ENCODE measurements at regions not wholly inside any gene's neighbourhood (a gene's known extent, or its start where the extent isn't known, plus 50 kb on each side); places are given as distances from the start of the nearest gene placed in this dataset.
"Not testable (repeated sequence)": the region's sequence is repeated elsewhere in the genome, so short reads cannot be mapped to it uniquely, and the experiment has no call there.

DNA sequence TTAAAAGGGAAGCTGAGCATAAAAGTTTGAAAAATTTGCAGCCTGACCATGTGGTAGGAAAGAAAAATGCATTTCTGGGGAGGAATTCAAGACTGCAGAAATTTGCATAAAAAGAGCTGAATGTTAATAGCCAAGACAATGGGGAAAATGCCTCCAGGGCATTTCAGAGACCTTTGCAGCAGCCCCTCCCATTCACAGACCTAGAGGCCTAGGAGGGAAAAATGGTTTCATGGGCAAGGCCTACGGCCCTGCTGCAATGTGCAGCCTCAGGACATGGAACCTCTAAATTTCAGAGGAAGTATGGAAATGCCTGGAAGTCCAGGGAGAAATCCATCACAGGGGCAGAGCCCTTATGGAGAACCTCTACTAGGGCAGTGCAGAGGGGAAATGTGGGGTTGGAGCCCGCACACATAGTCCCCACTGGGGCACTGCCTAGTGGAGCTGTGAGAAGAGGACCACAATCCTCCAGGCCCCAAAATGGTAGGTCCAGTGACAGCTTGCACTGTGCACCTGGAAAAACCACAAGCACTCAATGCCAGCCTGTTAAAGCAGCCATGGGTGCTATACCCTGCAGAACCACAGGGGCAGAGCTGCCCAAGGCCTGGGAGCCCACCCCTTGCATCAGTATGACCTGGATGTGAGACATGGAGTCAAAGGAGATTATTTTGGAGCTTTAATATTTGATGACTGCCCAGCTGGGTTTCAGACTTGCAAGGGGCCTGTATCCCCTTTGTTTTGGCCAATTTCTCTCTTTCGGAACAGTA is 243.8 kb downstream of the DNAJB9 start:
- no peak for DNase-seq (ENCODE audit: low spot score)

DNA sequence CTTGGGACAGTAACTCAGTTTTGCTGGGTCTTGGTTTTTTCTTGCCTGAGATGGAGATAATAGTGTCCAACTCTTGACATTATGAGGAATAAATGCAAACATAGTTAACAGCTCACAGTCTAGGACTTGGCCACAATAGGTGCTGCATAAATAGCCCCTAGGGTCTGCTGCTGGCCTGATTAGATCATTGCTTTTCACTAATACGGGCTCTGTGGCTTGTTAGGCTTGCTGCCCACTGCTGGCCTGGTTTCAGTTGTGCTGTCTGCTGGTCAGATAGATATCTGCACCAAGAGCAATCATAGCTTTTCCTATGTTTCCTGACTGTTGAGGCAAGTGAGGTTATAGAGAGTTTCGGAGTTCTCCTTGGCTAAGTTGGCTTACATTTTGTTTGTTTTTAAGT is 246.1 kb downstream of the DNAJB9 start:
- no peak for DNase-seq (ENCODE audit: low spot score)

GRCh38 chr7:108818742-108819141 is 249.1 kb downstream of the DNAJB9 start:
- DNase-seq (ENCODE audit: low spot score): no peak

DNA sequence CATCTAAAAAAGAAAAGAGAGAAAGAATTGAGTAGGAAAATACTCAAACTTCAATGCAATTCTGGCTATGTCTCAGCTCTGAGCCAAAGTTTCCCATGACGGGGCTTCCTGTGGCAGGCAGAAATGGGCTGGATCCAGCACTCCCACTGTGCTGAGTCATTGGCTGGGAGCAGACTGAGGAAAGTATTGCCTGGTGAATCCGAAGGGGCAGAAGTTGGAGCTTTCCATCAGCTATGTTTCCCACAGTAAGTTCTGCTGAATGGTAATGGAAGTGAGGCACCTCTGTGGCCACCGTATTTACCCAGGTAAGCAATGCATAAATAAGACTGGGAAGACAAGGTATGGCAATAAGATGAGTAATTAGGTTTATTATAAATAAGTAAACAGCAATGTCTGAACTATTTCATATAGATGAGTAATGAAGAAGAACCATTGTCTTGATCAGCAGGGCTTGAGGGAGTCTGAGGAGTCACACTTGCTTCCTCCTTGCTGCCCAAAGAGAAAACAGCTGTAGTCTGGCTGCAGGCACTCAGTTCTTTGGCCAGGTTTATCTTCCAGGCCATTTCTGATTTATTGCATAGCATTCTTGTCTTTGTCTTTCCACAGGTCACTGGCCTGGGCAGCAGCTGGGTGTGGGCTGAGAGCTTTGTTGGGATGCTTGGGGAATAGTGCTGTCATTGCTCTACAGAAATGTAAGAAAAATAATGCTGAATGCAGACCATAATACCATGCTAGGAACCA is 255.3 kb downstream of the DNAJB9 start:
- DNase-seq (ENCODE audit: low spot score): no peak

GRCh38 chr7:108825581-108825909 is 255.9 kb downstream of the DNAJB9 start:
- DNase-seq (ENCODE audit: low spot score): no peak

DNA sequence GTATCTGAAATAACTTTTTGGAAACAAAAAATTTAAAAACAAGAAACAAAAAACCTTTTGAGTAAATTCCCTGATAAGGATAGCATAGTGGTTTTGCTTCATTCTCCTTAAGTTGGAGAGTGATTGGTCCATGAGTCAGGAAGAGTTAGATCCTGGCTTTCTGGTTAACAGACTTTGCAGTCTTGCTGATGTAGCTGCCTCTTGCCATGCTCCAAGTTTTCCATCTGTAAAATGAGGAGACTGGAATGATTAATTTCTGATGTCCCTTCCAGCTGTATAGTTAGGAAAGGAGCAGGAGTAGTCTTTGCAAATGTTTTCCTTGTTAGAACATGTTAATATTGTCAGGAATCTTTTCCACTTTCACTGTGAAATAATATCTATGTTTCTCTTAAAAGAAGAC is 266.6 kb downstream of the DNAJB9 start:
- DNase-seq (ENCODE audit: low spot score): no peak

DNA sequence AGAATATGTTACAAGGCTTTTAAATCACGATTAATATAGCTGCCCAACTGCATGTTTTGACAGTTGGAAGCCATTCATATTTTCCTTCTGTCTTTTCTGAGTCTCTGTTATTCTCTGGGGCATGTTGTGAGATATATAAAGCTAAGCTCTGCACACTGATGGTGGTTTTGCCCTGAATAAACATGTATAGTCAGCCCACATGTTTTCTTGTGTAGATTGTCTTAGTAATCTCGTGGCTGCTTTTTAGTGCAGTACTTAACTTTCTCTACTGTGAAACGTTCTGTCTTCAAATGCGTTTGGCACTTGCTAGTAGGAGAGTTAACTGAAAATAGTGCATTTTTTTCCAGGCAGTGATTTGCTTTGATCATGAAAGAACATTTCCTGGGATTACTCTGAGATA is 268.5 kb downstream of the DNAJB9 start:
- DNase-seq (ENCODE audit: low spot score): no peak

DNA sequence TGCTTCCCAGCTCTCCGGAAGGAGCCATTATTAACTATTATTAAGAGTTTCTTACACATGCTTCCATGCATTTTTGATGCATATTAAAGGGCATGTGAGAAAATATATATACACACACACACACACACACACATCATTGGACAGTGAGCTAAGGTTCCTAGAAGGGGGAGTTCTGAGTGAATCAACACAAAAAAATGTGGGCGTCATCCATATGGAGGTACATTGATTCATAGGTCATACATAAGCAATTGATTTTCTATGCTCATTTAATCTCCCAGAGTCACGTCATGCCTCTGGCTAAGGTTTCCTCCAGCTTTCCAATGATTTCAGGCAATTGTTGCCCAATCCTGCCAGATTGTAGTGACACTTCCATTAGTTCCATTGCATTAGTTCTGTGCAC is 269.4 kb downstream of the DNAJB9 start:
- DNase-seq (ENCODE audit: low spot score): no peak

DNA sequence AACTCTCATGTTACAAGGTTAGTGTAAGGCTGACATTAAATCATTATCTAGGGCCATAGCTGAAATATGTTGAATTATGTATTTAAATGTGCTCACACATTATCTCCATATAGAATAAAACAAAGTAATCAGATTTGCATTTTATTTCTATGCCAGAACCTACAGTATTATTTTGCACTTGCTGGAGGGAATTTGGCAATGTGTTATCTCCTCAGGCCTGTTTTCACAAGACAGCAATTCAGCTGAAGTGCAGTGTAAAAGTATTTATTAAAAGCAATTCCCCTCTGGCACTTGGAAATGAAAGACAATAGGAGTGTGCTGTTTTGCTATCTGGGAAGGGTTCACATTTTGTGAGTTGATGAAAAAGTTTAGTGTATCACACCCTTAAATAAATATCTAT is 276.3 kb downstream of the DNAJB9 start:
- DNase-seq (ENCODE audit: low spot score): no peak

DNA sequence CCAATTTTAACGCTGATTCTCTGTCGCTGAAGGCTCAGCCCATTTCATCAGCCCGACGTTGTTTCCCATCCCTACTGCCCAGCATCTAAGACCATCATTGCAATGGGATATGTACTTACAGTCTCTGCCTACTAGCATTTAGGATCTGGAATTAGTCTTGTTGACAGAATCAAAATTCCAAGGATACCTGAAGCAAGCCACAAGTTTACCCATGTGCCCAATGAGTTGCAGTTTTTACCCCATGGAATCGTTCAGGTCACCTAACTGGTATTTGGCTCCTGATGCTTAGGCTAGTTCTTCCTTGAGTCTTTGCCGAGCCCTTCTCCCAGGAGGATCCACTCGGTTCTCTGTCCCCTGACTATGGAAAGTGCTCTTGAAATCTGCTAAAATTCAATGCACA is 276.8 kb downstream of the DNAJB9 start:
- no peak for DNase-seq (ENCODE audit: low spot score)

- DNase-seq (ENCODE audit: low spot score): no peak
Observed at GRCh38 chr7:108848486-108848885, 278.8 kb downstream of the DNAJB9 start.

- DNase-seq (ENCODE audit: low spot score): no peak
Observed at GRCh38 chr7:108860615-108861014, 290.9 kb downstream of the DNAJB9 start.

DNA sequence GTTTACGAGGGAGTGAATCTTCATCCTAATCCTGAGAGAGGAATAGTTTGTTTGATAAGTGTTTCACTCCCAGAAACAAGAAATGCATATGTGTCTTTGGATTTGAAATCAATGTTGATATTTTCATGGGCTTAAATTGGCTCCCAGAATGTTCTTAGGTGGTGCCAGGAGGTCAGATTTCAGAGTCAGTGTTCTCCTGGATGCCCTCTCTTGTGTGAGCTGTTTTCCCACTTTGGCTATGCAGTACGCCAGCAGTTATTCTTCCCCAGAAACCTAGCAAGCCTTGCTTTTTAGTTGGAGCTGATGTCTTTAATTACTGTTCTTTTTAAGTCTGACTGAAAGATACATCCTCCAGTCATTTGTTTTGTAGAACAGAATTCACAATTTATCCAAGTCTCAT is 291.4 kb downstream of the DNAJB9 start:
- no peak for DNase-seq (ENCODE audit: low spot score)

DNA sequence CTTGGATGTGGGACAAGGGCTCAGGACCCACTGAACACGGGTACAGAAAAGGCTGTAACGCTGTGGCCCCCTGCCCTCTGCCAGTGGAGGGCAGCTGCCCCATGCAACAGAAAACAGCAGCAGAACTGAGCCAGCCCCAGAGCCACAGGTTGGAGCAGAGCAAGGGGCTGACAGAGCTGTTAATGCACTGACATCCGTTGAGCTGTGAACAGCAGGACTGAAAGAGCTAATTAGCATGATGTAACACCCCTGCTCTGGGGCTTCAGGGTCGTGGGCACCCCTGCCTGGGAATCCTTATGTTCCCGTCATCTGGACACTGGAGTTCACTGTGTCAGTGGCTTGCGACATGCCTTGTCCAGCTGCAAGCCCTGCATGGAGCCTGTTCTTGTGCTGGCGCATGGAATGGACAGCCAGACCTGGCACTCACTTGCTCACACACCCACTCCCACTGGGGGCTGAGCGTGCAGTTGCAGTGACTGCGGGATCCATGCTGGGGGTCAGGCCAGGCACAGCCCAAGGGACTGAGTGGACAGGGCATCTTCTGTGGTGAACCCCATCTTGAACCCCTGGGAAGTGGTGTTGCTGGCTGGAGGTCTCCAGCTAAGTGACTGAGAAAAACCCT is 293.7 kb downstream of the DNAJB9 start:
- no peak for DNase-seq (ENCODE audit: low spot score)

GRCh38 chr7:108869070-108869469 is 299.4 kb downstream of the DNAJB9 start:
- no peak for DNase-seq (ENCODE audit: low spot score)

GRCh38 chr7:108875139-108875538 is 305.5 kb downstream of the DNAJB9 start:
- no peak for DNase-seq (ENCODE audit: low spot score)

DNA sequence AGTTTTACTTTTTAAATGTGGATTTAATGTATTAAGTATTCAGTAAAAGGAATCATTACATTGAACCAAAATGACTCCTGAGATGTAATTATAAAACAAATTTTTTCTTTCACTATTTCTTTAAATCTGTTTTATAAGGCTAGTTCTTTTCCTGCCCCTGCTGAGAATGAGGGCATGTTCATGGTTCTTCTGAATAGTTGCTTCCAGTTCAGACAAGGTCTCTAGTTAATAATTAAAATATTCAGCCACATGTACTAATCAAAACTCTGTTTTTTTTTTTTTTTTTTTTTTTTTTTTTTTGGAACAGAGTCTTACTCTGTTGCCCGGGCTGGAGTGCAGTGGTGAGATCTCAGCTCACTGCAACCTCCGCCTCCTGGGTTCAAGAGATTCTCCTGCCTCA is 321.2 kb downstream of the DNAJB9 start:
- DNase-seq (ENCODE audit: low spot score): no peak

- DNase-seq (ENCODE audit: low spot score): no peak
Observed at GRCh38 chr7:108908456-108908855, 338.8 kb downstream of the DNAJB9 start.

DNA sequence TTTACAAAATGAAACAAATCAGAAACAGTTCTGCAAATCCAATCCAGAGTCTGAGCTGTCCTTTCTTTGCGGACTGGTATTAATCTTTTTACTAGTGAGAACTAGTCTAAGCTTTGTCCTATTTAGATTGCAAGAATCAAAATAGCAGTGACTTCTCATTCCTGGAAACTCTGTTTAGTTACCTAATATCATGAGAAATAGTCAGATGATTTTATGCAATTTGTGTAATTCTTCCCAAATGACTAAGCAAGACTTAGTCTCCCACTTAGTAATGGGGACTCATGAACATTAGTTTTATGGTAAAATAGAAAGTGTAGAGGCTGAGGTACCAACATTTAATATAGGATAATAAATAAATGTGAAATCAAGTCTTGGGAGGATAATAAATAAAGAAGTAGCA is 341.3 kb downstream of the DNAJB9 start:
- DNase-seq (ENCODE audit: low spot score): no peak

DNA sequence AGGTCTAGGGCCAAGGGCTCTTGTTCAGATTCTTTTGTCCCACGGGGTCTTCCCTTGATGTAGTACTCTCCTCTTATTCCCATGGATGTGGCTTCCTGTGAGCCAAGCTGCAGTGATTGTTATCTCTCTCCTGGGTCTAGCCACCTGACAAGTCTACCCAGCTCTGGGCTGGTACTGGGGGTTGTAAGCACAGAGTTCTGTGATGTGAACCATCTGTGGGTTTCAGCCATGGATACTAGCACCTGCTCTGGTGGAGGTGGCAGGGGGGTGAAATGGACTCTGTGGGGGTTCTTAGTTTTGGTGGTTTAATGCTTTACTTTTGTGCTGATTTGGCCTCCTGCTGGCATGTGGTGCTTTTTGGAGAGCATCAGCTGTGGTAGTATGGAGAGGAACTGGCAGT is 350.8 kb downstream of the DNAJB9 start:
- DNase-seq (ENCODE audit: low spot score): no peak

GRCh38 chr7:108943048-108943447 is 373.4 kb downstream of the DNAJB9 start:
- DNase-seq (ENCODE audit: low spot score): not testable (repeated sequence)

GRCh38 chr7:108947526-108947925 is 377.9 kb downstream of the DNAJB9 start:
- DNase-seq (ENCODE audit: low spot score): no peak

DNA sequence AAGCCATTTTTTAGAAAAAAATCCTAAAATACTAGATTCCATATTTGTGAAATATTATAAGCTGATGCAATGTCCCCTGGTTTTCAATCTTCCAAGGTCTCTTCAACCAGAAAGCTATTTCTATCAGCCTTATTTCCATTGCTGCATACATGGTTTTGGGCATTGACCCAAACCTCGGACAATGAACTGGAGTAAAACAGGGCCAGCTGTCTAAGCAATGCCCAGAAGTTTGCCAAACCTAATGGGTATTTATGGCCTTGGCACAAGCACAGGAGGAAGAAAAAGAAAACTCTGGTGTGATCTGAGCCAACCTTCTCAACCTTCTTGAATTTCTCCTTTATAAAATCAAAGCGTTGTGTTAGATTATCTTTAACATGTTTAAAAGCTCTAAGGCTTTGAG is 402.3 kb downstream of the DNAJB9 start:
- DNase-seq (ENCODE audit: low spot score): no peak

All from HuH-7 (cell line).